HEK293 (cell line): ENCODE measurements at regions not wholly inside any gene's neighbourhood (a gene's known extent, or its start where the extent isn't known, plus 50 kb on each side); places are given as distances from the start of the nearest gene placed in this dataset.

Experiments
- SETDB1 ChIP-seq: IDR thresholded peaks from one replicate; pipeline ENCODE4 v1.6.1; 2017; ENCODE audit warnings: mild to moderate bottlenecking, low read length, moderate library complexity, mixed read lengths; ENCODE audit not compliant: insufficient read length
- YY1 ChIP-seq: fragments of 450-650 bp; formaldehyde crosslinking; IDR thresholded peaks from 2 replicates; pipeline ENCODE4 v1.5.1; 2018; ENCODE audit warnings: missing biosample characterization, missing genetic modification characterization
- ZNF138 ChIP-seq: fragments of 450-650 bp; formaldehyde crosslinking; IDR thresholded peaks from 2 replicates; pipeline ENCODE4 v1.5.1; 2016; ENCODE audit warnings: missing biosample characterization, missing genetic modification characterization, borderline replicate concordance
- ZNF37A ChIP-seq: fragments of 450-650 bp; IDR thresholded peaks from 2 replicates; pipeline ENCODE4 v1.5.1; 2018; ENCODE audit warnings: missing biosample characterization, missing genetic modification characterization
- ZNF404 ChIP-seq: fragments of 450-650 bp; formaldehyde crosslinking; IDR thresholded peaks from 2 replicates; pipeline ENCODE4 v1.5.1; 2017; ENCODE audit warnings: missing biosample characterization, missing genetic modification characterization
- ZNF585B ChIP-seq: fragments of 450-650 bp; formaldehyde crosslinking; IDR thresholded peaks from 2 replicates; pipeline ENCODE4 v1.5.1; 2016; ENCODE audit warnings: missing biosample characterization, missing genetic modification characterization
- TF ChIP-seq, protein P1 (sequence below): fragments of 450-650 bp; formaldehyde crosslinking; IDR thresholded peaks from 2 replicates; pipeline ENCODE4 v1.5.1; 2016; ENCODE audit warnings: missing biosample characterization, missing genetic modification characterization
- TF ChIP-seq, protein P2 (sequence below): fragments of 450-650 bp; formaldehyde crosslinking; IDR thresholded peaks from 2 replicates; pipeline ENCODE4 v1.5.1; 2016; ENCODE audit warnings: missing biosample characterization, missing genetic modification characterization
- TF ChIP-seq, protein P3 (sequence below): fragments of 450-650 bp; formaldehyde crosslinking; IDR thresholded peaks from 2 replicates; pipeline ENCODE4 v1.5.1; 2016; ENCODE audit warnings: missing biosample characterization, missing genetic modification characterization
- TF ChIP-seq, protein P4 (sequence below): fragments of 450-650 bp; formaldehyde crosslinking; IDR thresholded peaks from 2 replicates; pipeline ENCODE4 v1.5.1; 2017; ENCODE audit warnings: missing biosample characterization, missing genetic modification characterization

DNA sequence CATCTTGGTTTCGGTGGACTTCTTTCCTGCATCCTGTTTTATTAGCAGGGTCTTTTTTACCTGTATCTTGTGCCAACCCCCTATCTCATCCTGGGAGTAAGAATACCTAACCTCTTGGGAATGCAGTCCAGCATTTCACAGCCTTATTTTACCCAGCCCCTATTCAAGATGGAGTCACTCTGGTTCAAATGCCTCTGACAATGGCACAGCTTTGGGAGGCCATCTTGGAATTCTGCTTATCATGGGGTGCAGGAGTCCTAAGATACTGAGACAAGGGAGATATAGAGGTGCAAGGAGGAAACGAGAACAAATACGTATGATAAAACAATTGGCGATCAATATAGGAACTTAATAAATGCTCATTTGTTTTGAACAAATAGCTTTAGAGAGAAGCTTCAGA lies 1682.2 kb upstream of the AGA start:
- TF ChIP-seq, protein P1, sequence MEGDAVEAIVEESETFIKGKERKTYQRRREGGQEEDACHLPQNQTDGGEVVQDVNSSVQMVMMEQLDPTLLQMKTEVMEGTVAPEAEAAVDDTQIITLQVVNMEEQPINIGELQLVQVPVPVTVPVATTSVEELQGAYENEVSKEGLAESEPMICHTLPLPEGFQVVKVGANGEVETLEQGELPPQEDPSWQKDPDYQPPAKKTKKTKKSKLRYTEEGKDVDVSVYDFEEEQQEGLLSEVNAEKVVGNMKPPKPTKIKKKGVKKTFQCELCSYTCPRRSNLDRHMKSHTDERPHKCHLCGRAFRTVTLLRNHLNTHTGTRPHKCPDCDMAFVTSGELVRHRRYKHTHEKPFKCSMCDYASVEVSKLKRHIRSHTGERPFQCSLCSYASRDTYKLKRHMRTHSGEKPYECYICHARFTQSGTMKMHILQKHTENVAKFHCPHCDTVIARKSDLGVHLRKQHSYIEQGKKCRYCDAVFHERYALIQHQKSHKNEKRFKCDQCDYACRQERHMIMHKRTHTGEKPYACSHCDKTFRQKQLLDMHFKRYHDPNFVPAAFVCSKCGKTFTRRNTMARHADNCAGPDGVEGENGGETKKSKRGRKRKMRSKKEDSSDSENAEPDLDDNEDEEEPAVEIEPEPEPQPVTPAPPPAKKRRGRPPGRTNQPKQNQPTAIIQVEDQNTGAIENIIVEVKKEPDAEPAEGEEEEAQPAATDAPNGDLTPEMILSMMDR (tag by site-specific recombination): no peak
- TF ChIP-seq ZNF585B (no peak), YY1 (no peak), ZNF37A (tag by site-specific recombination) (no peak), ZNF404 (tag by site-specific recombination) (no peak), ZNF138 (no peak), SETDB1 (no peak)
- TF ChIP-seq, protein P2, sequence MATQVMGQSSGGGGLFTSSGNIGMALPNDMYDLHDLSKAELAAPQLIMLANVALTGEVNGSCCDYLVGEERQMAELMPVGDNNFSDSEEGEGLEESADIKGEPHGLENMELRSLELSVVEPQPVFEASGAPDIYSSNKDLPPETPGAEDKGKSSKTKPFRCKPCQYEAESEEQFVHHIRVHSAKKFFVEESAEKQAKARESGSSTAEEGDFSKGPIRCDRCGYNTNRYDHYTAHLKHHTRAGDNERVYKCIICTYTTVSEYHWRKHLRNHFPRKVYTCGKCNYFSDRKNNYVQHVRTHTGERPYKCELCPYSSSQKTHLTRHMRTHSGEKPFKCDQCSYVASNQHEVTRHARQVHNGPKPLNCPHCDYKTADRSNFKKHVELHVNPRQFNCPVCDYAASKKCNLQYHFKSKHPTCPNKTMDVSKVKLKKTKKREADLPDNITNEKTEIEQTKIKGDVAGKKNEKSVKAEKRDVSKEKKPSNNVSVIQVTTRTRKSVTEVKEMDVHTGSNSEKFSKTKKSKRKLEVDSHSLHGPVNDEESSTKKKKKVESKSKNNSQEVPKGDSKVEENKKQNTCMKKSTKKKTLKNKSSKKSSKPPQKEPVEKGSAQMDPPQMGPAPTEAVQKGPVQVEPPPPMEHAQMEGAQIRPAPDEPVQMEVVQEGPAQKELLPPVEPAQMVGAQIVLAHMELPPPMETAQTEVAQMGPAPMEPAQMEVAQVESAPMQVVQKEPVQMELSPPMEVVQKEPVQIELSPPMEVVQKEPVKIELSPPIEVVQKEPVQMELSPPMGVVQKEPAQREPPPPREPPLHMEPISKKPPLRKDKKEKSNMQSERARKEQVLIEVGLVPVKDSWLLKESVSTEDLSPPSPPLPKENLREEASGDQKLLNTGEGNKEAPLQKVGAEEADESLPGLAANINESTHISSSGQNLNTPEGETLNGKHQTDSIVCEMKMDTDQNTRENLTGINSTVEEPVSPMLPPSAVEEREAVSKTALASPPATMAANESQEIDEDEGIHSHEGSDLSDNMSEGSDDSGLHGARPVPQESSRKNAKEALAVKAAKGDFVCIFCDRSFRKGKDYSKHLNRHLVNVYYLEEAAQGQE: no peak
- TF ChIP-seq, protein P3, sequence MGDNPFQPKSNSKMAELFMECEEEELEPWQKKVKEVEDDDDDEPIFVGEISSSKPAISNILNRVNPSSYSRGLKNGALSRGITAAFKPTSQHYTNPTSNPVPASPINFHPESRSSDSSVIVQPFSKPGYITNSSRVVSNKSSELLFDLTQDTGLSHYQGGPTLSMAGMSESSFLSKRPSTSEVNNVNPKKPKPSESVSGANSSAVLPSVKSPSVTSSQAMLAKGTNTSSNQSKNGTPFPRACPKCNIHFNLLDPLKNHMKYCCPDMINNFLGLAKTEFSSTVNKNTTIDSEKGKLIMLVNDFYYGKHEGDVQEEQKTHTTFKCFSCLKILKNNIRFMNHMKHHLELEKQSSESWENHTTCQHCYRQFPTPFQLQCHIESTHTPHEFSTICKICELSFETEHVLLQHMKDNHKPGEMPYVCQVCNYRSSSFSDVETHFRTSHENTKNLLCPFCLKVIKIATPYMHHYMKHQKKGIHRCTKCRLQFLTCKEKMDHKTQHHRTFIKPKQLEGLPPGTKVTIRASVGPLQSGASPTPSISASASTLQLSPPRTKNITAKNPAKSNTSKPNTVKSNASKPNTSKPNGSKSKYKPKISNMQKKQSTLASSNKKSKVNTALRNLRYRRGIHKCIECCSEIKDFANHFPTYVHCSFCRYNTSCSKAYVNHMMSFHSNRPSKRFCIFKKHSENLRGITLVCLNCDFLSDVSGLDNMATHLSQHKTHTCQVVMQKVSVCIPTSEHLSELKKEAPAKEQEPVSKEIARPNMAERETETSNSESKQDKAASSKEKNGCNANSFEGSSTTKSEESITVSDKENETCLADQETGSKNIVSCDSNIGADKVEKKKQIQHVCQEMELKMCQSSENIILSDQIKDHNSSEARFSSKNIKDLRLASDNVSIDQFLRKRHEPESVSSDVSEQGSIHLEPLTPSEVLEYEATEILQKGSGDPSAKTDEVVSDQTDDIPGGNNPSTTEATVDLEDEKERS (tag by site-specific recombination): no peak
- TF ChIP-seq, protein P4, sequence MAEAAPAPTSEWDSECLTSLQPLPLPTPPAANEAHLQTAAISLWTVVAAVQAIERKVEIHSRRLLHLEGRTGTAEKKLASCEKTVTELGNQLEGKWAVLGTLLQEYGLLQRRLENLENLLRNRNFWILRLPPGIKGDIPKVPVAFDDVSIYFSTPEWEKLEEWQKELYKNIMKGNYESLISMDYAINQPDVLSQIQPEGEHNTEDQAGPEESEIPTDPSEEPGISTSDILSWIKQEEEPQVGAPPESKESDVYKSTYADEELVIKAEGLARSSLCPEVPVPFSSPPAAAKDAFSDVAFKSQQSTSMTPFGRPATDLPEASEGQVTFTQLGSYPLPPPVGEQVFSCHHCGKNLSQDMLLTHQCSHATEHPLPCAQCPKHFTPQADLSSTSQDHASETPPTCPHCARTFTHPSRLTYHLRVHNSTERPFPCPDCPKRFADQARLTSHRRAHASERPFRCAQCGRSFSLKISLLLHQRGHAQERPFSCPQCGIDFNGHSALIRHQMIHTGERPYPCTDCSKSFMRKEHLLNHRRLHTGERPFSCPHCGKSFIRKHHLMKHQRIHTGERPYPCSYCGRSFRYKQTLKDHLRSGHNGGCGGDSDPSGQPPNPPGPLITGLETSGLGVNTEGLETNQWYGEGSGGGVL (tag by site-specific recombination): no peak
